ENCODE measurements at regions not wholly inside any gene's neighbourhood (a gene's known extent, or its start where the extent isn't known, plus 50 kb on each side); places are given as distances from the start of the nearest gene placed in this dataset.

DNA sequence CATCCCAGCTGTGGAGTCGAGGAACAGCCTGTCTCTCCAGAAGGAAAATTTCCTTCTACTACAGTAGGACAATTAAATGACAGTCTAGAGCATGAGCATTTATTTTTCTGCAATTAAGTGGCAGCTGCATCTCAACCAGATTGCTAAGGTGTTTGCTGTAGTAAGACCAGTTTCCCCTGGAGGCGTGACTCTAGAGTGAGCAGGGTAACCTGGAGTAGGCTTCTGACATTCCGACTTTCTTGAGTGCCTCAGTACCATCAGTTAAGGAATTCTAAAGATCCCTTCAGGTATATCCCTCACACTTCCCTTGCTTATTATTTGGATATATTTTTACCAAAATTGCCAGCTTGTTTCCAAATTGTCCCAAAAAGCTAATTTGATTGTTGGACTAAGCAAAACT is 59.2 kb upstream of the IRX2 start:
- TF ChIP-seq POLR2A (IDR thresholded peaks at IDR 0.05) (no peak), POLR2AphosphoS5 (IDR thresholded peaks at IDR 0.05) (no peak)
- TF ChIP-seq, protein P1, sequence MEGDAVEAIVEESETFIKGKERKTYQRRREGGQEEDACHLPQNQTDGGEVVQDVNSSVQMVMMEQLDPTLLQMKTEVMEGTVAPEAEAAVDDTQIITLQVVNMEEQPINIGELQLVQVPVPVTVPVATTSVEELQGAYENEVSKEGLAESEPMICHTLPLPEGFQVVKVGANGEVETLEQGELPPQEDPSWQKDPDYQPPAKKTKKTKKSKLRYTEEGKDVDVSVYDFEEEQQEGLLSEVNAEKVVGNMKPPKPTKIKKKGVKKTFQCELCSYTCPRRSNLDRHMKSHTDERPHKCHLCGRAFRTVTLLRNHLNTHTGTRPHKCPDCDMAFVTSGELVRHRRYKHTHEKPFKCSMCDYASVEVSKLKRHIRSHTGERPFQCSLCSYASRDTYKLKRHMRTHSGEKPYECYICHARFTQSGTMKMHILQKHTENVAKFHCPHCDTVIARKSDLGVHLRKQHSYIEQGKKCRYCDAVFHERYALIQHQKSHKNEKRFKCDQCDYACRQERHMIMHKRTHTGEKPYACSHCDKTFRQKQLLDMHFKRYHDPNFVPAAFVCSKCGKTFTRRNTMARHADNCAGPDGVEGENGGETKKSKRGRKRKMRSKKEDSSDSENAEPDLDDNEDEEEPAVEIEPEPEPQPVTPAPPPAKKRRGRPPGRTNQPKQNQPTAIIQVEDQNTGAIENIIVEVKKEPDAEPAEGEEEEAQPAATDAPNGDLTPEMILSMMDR (IDR thresholded peaks at IDR 0.05) = no peak
